ENCODE measurements at regions not wholly inside any gene's neighbourhood (a gene's known extent, or its start where the extent isn't known, plus 50 kb on each side); places are given as distances from the start of the nearest gene placed in this dataset.

DNA sequence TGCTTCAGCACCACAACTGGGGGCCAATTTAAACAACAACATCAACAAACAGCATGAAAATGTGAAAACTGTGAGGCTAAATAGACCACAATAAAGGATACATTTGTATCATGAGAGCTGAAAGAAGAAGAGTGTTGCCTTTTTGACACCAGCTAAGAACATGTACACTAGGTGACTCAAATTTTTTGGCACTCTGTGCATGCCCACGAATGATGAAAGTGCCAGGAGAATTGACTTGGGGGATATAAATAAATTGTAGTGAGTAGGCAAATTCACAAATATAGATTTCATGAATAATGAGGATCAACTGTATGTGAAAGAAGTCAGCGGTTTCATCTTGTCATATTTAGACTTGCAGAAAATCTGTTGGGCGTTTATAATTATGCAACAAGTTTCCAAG, 1388.0 kb upstream of the LRRTM1 start:
- no peak overlapping the region for H3K27ac ChIP-seq
- TF ChIP-seq EP300 (IDR thresholded peaks at IDR 0.05) (no peak), CTCF (IDR thresholded peaks at IDR 0.05) (no peak), POLR2A (IDR thresholded peaks at IDR 0.05) (no peak)
- no peak overlapping the region for H3K4me3 ChIP-seq
- DNase-seq = no peak
- intact Hi-C loops (cut with DNase I) = no loop called here
- no peaks in the 10 kb centered on the region for H3K4me1 ChIP-seq (ENCODE audit: insufficient read depth)
- no peaks in the 10 kb centered on the region for H3K27me3 ChIP-seq
- no peaks in the 10 kb centered on the region for H3K36me3 ChIP-seq
- no peaks in the 10 kb centered on the region for H3K9me3 ChIP-seq
- WGBS, 3 donors = 69 to 78% (median 77%) methylated on average over 3 of the region's 3 CpGs

DNA sequence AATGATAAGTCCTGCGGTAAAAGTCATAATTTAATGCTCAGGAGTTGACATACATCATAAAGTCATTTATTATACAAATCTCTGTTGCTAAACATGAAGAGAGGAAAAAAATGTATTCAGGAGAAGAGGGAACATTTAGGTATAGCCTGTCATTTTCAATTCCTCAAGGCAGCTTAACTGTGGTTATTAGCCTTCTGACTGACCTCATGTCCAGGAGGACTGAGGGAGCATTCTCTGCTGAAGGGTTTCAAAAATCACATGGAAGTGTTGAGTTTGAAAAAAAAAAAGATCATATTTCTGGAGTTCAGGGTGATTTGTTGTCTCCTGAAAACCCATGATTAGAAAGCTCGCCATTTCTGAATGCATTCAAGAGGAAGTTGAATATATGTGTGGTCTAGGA, 1371.1 kb upstream of the LRRTM1 start:
- 54 to 70% (median 65%) methylated on average over 2 of the region's 2 CpGs for WGBS, 3 donors
- H3K36me3 ChIP-seq = no peaks in the 10 kb centered on the region
- no peak for DNase-seq
- no peak overlapping the region for H3K27ac ChIP-seq
- no peaks in the 10 kb centered on the region for H3K27me3 ChIP-seq
- no peaks in the 10 kb centered on the region for H3K9me3 ChIP-seq
- H3K4me1 ChIP-seq (ENCODE audit: insufficient read depth) = no peaks in the 10 kb centered on the region
- H3K4me3 ChIP-seq = no peak overlapping the region
- TF ChIP-seq CTCF (IDR thresholded peaks at IDR 0.05) (no peak), POLR2A (IDR thresholded peaks at IDR 0.05) (no peak), EP300 (IDR thresholded peaks at IDR 0.05) (no peak)
- intact Hi-C loops (cut with DNase I) = no loop called here

DNA sequence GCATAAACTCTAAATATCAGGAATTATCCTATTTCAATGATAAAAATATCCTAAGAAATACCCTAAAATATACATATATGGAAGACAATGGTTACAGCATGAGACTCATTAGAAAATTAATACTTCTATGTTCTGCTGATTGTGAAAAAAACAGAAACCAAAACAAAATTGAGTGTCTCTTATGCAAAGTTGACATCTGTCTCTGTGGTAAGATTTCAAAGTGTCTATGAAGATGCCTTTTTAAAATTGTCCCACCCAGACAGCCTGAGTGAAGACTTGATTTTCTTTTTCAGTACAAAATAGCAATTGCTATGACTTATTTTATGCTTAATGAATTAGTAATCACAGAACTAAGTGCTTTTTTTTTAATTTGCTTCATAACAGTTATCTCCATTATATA, 1368.4 kb upstream of the LRRTM1 start:
- no peaks in the 10 kb centered on the region for H3K27me3 ChIP-seq
- H3K9me3 ChIP-seq = no peaks in the 10 kb centered on the region
- no peak overlapping the region for H3K27ac ChIP-seq
- intact Hi-C loops (cut with DNase I) = no loop called here
- H3K4me1 ChIP-seq (ENCODE audit: insufficient read depth) = no peaks in the 10 kb centered on the region
- no peak overlapping the region for H3K4me3 ChIP-seq
- H3K36me3 ChIP-seq = no peaks in the 10 kb centered on the region
- DNase-seq = no peak
- no peak for TF ChIP-seq POLR2A (IDR thresholded peaks at IDR 0.05)
- no peak for TF ChIP-seq EP300 (IDR thresholded peaks at IDR 0.05)
- no peak for TF ChIP-seq CTCF (IDR thresholded peaks at IDR 0.05)

- WGBS, 3 donors = 69 to 78% (median 77%) methylated on average over 5 of the region's 5 CpGs
- DNase-seq = no peak
- Histone ChIP-seq H3K27me3 (no peaks in the 10 kb centered on the region), H3K36me3 (no peaks in the 10 kb centered on the region), H3K4me1 (ENCODE audit: insufficient read depth) (no peaks in the 10 kb centered on the region), H3K4me3 (no peak overlapping the region), H3K27ac (no peak overlapping the region), H3K9me3 (no peaks in the 10 kb centered on the region)
- intact Hi-C loops (cut with DNase I) = no loop called here
- TF ChIP-seq CTCF (IDR thresholded peaks at IDR 0.05) (no peak), POLR2A (IDR thresholded peaks at IDR 0.05) (no peak), EP300 (IDR thresholded peaks at IDR 0.05) (no peak)
These were observed 1368.0 kb upstream of the LRRTM1 start for GRCh38 chr2:81672516-81672915.

- Histone ChIP-seq H3K36me3 (no peaks in the 10 kb centered on the region), H3K9me3 (no peaks in the 10 kb centered on the region), H3K27ac (no peak overlapping the region), H3K27me3 (no peaks in the 10 kb centered on the region), H3K4me1 (ENCODE audit: insufficient read depth) (no peaks in the 10 kb centered on the region), H3K4me3 (no peak overlapping the region)
- DNase-seq = no peak
- WGBS, 3 donors = 75 to 86% (median 86%) methylated on average over 1 of the region's 1 CpG
- intact Hi-C loops (cut with DNase I) = no loop called here
- no peak for TF ChIP-seq CTCF (IDR thresholded peaks at IDR 0.05)
- TF ChIP-seq EP300 (IDR thresholded peaks at IDR 0.05) = no peak
- TF ChIP-seq POLR2A (IDR thresholded peaks at IDR 0.05) = no peak
These were observed 1366.3 kb upstream of the LRRTM1 start for GRCh38 chr2:81670885-81671284.

All from ovary (tissue), 7 donors.